ENCODE measurements at regions not wholly inside any gene's neighbourhood (a gene's known extent, or its start where the extent isn't known, plus 50 kb on each side); places are given as distances from the start of the nearest gene placed in this dataset.
A peak's percentile ranks its signal among the peaks of the same experiment; 100 is the strongest.
"Not testable (repeated sequence)": the region's sequence is repeated elsewhere in the genome, so short reads cannot be mapped to it uniquely, and the experiment has no call there.

DNA sequence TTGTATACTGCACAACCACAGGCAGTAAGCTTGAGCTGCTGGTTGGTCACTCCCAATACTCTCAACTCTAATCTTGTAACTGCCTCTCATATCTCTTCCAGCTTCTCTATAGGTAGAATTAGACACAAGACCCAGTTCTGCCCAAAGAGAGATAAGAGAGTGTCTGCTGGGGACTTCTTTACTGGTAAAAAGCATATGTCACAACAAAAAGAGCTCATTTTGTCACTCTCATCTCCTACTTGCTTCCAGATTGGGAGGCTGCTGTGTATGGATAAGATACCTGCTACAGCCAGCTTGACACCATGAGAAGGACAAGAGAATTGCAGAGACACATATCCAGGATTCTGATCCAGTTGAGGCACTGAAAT lies 165.2 kb downstream of the PTH2R start:
- Histone ChIP-seq H3K27me3 (ENCODE audit: control insufficient read depth, insufficient read depth, low read length) (no peaks in the 10 kb centered on the region), H3K9ac (ENCODE audit: low read length) (no peak overlapping the region), H3K27ac (ENCODE audit: low read depth, low read length) (no peak overlapping the region), H3K4me3 (ENCODE audit: low read length) (no peak overlapping the region), H3K36me3 (ENCODE audit: control insufficient read depth, insufficient read depth, low read length) (no peaks in the 10 kb centered on the region), H3K4me1 (ENCODE audit: control insufficient read depth, insufficient read depth, low read length) (no peaks in the 10 kb centered on the region)

GRCh38 chr2:208573569-208573968 lies 167.0 kb downstream of the PTH2R start:
- H3K27me3 ChIP-seq (ENCODE audit: control insufficient read depth, insufficient read depth, low read length), result no peaks in the 10 kb centered on the region
- H3K27ac ChIP-seq (ENCODE audit: low read depth, low read length), result peak overlapping the region; percentile 14
- no peak overlapping the region for H3K9ac ChIP-seq (ENCODE audit: low read length)
- no peak overlapping the region for H3K4me3 ChIP-seq (ENCODE audit: low read length)
- no peaks in the 10 kb centered on the region for H3K36me3 ChIP-seq (ENCODE audit: control insufficient read depth, insufficient read depth, low read length)
- no peaks in the 10 kb centered on the region for H3K4me1 ChIP-seq (ENCODE audit: control insufficient read depth, insufficient read depth, low read length)

DNA sequence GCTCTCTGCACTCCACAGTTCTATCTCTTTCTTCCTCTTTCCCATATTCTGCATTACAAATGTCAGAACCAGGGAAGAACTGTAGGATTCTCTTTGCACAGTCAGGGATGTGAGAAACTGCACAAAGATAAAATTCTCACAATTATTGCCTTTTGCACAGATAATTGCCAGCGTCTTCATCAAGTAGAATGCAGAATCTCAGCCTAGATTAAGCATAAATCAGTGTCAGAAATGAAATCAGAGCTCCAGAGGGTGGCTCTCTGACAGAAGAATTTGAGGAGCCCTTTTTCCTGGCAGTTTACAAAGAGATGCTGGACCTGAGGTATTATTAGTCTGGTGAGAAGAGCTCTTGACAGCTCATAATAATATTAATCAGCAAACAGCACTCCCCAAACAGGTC lies 173.1 kb downstream of the PTH2R start:
- Histone ChIP-seq H3K4me3 (ENCODE audit: low read length) (no peak overlapping the region), H3K36me3 (ENCODE audit: control insufficient read depth, insufficient read depth, low read length) (no peaks in the 10 kb centered on the region), H3K4me1 (ENCODE audit: control insufficient read depth, insufficient read depth, low read length) (no peaks in the 10 kb centered on the region), H3K27ac (ENCODE audit: low read depth, low read length) (no peak overlapping the region), H3K9ac (ENCODE audit: low read length) (no peak overlapping the region), H3K27me3 (ENCODE audit: control insufficient read depth, insufficient read depth, low read length) (no peaks in the 10 kb centered on the region)

- Histone ChIP-seq H3K4me1 (ENCODE audit: control insufficient read depth, insufficient read depth, low read length) (no peaks in the 10 kb centered on the region), H3K4me3 (ENCODE audit: low read length) (no peak overlapping the region), H3K27ac (ENCODE audit: low read depth, low read length) (no peak overlapping the region), H3K36me3 (ENCODE audit: control insufficient read depth, insufficient read depth, low read length) (no peaks in the 10 kb centered on the region), H3K9ac (ENCODE audit: low read length) (no peak overlapping the region), H3K27me3 (ENCODE audit: control insufficient read depth, insufficient read depth, low read length) (no peaks in the 10 kb centered on the region)
Observed at GRCh38 chr2:208584378-208584985, 177.9 kb downstream of the PTH2R start.

DNA sequence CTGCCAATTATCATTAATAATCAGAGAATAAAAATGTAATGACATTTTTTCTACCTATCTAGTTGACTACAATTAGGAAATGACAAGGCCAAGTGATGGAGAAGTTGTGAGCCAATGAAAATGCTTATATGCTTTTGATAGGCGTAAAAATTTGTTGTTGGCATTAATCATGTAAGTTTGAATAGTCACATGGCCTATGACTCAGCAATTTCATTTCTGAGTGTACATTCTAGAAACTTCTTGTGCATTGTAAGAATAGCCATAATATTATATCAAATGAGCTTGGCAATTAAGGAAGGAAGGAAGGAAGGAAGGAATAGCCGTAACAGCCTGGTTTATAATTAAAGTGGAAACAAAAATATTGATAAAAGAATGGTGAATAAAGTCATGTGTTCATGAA lies 179.9 kb downstream of the PTH2R start:
- Histone ChIP-seq H3K27ac (ENCODE audit: low read depth, low read length) (no peak overlapping the region), H3K4me3 (ENCODE audit: low read length) (no peak overlapping the region), H3K36me3 (ENCODE audit: control insufficient read depth, insufficient read depth, low read length) (no peaks in the 10 kb centered on the region), H3K4me1 (ENCODE audit: control insufficient read depth, insufficient read depth, low read length) (no peaks in the 10 kb centered on the region), H3K9ac (ENCODE audit: low read length) (no peak overlapping the region), H3K27me3 (ENCODE audit: control insufficient read depth, insufficient read depth, low read length) (no peaks in the 10 kb centered on the region)

GRCh38 chr2:208594642-208595385 lies 188.2 kb downstream of the PTH2R start:
- Histone ChIP-seq H3K9ac (ENCODE audit: low read length) (no peak overlapping the region), H3K36me3 (ENCODE audit: control insufficient read depth, insufficient read depth, low read length) (no peaks in the 10 kb centered on the region), H3K4me3 (ENCODE audit: low read length) (no peak overlapping the region)

GRCh38 chr2:208595386-208596275 lies 189.0 kb downstream of the PTH2R start:
- Histone ChIP-seq H3K4me3 (ENCODE audit: low read length) (no peak overlapping the region), H3K27me3 (ENCODE audit: control insufficient read depth, insufficient read depth, low read length) (no peaks in the 10 kb centered on the region), H3K4me1 (ENCODE audit: control insufficient read depth, insufficient read depth, low read length) (no peaks in the 10 kb centered on the region), H3K27ac (ENCODE audit: low read depth, low read length) (no peak overlapping the region), H3K36me3 (ENCODE audit: control insufficient read depth, insufficient read depth, low read length) (no peaks in the 10 kb centered on the region), H3K9ac (ENCODE audit: low read length) (no peak overlapping the region)

More at GRCh38 chr2:208594642-208595385, 188.2 kb downstream of the PTH2R start:
- Histone ChIP-seq H3K27ac (ENCODE audit: low read depth, low read length) (no peak overlapping the region), H3K4me1 (ENCODE audit: control insufficient read depth, insufficient read depth, low read length) (no peaks in the 10 kb centered on the region), H3K27me3 (ENCODE audit: control insufficient read depth, insufficient read depth, low read length) (no peaks in the 10 kb centered on the region)

GRCh38 chr2:208607694-208608093 lies 201.1 kb downstream of the PTH2R start:
- Histone ChIP-seq H3K4me1 (ENCODE audit: control insufficient read depth, insufficient read depth, low read length) (no peaks in the 10 kb centered on the region), H3K4me3 (ENCODE audit: low read length) (no peak overlapping the region), H3K36me3 (ENCODE audit: control insufficient read depth, insufficient read depth, low read length) (no peaks in the 10 kb centered on the region), H3K27me3 (ENCODE audit: control insufficient read depth, insufficient read depth, low read length) (no peaks in the 10 kb centered on the region), H3K27ac (ENCODE audit: low read depth, low read length) (no peak overlapping the region), H3K9ac (ENCODE audit: low read length) (no peak overlapping the region)

GRCh38 chr2:208608122-208608835 lies 201.7 kb downstream of the PTH2R start:
- H3K4me3 ChIP-seq (ENCODE audit: low read length), result no peak overlapping the region
- no peaks in the 10 kb centered on the region for H3K4me1 ChIP-seq (ENCODE audit: control insufficient read depth, insufficient read depth, low read length)
- H3K9ac ChIP-seq (ENCODE audit: low read length), result no peak overlapping the region
- no peak overlapping the region for H3K27ac ChIP-seq (ENCODE audit: low read depth, low read length)
- H3K27me3 ChIP-seq (ENCODE audit: control insufficient read depth, insufficient read depth, low read length), result no peaks in the 10 kb centered on the region
- H3K36me3 ChIP-seq (ENCODE audit: control insufficient read depth, insufficient read depth, low read length), result no peaks in the 10 kb centered on the region

- H3K36me3 ChIP-seq (ENCODE audit: control insufficient read depth, insufficient read depth, low read length), result no peaks in the 10 kb centered on the region
- no peak overlapping the region for H3K4me3 ChIP-seq (ENCODE audit: low read length)
- H3K27ac ChIP-seq (ENCODE audit: low read depth, low read length), result no peak overlapping the region
- H3K27me3 ChIP-seq (ENCODE audit: control insufficient read depth, insufficient read depth, low read length), result no peaks in the 10 kb centered on the region
- no peak overlapping the region for H3K9ac ChIP-seq (ENCODE audit: low read length)
- H3K4me1 ChIP-seq (ENCODE audit: control insufficient read depth, insufficient read depth, low read length), result no peaks in the 10 kb centered on the region
Observed at GRCh38 chr2:208609166-208609804, 202.7 kb downstream of the PTH2R start.

DNA sequence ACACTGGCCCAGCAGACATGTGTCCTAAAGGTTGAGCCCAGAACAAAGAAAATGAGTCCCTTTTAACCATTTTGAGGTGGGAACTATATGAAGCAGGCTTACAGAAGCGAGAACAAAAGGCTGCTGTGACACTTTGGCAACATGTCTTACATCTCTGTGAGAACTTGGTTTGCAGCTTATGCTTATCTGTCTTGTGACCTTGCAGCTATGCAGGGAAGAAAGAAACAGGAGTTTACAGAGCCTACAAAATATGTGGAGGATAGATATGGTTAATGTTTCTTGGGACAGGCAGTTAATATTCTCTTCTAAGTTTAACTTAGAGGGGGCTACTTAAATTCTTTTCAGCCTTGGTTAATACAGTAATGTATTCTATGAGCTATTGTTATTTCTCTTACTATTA lies 209.1 kb downstream of the PTH2R start:
- not testable (repeated sequence) for H3K4me3 ChIP-seq (ENCODE audit: low read length); H3K36me3 ChIP-seq (ENCODE audit: control insufficient read depth, insufficient read depth, low read length); H3K27ac ChIP-seq (ENCODE audit: low read depth, low read length); H3K27me3 ChIP-seq (ENCODE audit: control insufficient read depth, insufficient read depth, low read length); H3K9ac ChIP-seq (ENCODE audit: low read length); H3K4me1 ChIP-seq (ENCODE audit: control insufficient read depth, insufficient read depth, low read length)

DNA sequence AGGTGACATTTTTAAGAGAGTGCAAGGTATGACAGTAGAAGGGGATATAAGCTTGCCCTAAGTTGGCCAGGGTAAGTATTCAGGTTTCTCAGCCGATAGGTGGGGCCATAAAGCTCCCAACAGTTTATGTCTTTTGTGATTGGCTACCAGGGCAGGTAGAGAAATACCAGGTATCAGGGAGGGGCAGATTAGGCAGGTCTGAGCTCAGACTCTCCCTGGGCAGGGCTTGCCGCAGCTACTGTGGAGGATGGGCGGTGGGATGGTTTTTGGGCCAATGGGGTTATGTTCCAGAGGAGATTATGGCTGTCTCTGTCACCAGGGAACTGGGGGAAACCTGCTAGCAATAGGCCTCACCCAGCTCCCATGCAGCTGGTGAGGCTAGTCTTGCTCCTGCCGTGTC lies 211.6 kb downstream of the PTH2R start:
- Histone ChIP-seq H3K9ac (ENCODE audit: low read length) (no peak overlapping the region), H3K4me3 (ENCODE audit: low read length) (no peak overlapping the region), H3K27me3 (ENCODE audit: control insufficient read depth, insufficient read depth, low read length) (no peaks in the 10 kb centered on the region), H3K4me1 (ENCODE audit: control insufficient read depth, insufficient read depth, low read length) (no peaks in the 10 kb centered on the region), H3K27ac (ENCODE audit: low read depth, low read length) (no peak overlapping the region), H3K36me3 (ENCODE audit: control insufficient read depth, insufficient read depth, low read length) (no peaks in the 10 kb centered on the region)

Measured in rectal smooth muscle tissue (tissue), 1 donor.